Activated CD4-positive, alpha-beta T cell treated with anti-CD3 and anti-CD28 coated beads, Interleukin-10, Interleukin-2, amounts not matched to agents 100 ng/mL and 50 ng/mL, durations not matched to agents 16 hours and 8 hours (primary cell): ENCODE measurements at regions not wholly inside any gene's neighbourhood (a gene's known extent, or its start where the extent isn't known, plus 50 kb on each side); places are given as distances from the start of the nearest gene placed in this dataset.

Experiments used
- DNase-seq: peaks from one replicate; pipeline ENCODE4 v3.0.0-alpha.2; 2020

- no peak for DNase-seq
Observed at GRCh38 chr4:119696963-119697362, 68.4 kb upstream of the PDE5A start.

DNA sequence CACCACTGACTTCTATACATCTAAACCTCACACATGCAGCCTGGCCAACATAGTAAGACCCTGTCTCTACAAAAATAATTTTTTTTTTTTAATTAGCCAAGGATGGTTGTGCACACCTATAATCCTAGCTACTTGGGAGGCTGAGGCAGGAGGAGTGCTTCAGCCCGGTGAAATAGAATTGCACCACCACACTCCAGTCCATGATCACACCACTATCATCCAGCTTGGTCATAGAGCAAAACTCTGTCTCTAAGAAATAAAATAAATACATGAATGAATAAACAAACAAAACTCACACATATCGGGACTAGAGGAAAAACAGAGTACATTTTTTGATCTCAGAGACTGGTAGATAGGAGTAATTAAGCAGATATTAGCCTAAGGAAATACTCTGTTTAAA, 66.6 kb upstream of the PDE5A start:
- DNase-seq = no peak

DNA sequence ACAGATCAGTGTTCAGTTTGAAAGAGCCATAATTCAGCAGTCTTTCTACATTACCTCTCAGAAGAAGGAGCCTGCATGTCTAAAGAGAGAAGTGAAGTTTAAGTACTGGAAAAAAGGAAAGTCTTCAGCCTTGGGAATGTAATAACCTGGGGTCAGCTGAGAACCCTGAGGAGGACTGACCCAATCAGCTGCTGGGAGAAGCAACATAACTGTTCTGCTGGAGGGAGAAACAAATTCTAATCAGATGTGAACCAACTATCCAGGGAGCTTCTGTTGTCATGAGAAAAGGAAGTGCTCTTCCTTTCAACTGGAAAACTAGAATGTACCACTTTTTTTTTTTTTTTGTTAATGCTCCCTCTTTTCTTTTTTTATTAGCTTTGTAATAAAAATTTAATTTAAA, 64.5 kb upstream of the PDE5A start:
- no peak for DNase-seq

DNA sequence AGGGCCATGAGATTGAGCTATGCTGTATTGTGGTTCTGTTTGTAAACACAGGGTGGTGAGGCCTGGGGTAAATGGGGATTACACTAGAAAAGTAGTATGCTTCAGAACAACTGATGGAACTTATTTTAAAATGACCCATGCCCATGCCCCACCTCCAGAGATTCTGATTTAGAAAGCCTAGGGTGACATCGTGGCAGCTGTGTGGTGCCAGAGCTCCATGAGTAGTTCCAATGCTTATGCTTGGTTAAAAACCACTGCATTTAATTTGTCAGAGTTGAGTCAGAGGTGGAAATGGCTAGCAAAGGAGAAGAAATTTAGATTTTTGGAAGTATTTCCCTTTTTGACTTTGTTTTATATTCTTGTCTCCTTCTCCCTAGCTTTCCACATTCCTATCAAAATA, 63.4 kb upstream of the PDE5A start:
- DNase-seq = no peak

DNA sequence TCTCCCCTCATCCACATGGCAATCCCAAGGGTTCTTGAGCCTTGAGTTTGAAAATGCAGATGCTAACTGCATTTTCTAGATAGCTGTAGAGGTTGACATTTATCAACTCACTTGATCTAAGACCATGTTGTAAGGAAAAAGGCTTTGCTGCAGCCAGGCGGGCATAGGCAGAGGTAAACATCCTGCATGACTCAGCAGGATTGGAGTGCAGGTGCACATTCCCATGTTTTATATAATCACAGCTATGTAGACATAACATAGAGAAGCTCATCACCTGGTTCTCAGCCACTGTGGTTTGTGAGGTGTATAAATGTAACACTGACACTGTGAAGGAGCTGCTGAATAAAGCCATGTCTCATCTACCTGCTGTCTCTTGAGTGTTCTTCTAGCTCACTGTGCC, 62.3 kb upstream of the PDE5A start:
- no peak for DNase-seq

DNA sequence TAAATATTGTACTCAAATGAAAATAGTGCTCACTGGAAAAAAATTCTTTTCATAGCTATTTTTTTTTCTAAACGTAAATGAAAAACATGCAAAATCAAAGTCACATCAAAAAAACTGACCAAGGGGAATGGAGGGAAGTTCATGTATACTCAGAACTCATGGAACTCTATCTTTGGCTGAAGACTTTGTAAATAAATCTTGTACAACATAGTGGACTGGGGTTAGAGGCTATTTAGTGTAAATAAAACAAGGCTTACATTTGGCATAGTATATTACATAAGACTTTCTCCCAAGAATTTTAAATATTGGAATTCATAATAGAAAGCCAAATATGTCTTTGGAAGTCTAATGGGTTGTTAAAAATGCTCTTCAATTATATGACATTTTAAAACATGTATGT, 59.8 kb upstream of the PDE5A start:
- DNase-seq = no peak

GRCh38 chr4:119684463-119684862, 55.9 kb upstream of the PDE5A start:
- DNase-seq = no peak

DNA sequence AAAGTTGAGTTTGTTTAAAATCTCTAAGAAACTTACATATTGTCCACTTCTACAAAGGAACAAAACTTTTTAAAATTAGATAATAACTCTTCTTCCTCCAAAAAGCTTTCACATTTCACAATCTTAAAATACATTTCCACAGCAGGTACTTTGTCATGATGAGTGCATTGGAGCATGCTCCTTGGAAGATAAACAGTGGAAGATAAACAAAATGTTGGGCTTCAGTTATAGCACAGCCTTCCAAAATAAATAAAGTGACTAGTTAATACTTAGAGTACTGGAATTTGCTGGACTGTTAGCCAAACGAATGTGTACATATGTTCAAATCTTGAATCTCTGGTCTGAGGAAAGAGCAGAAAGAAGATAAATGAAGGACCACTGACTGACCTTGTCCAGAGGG, 54.9 kb upstream of the PDE5A start:
- DNase-seq = no peak

DNA sequence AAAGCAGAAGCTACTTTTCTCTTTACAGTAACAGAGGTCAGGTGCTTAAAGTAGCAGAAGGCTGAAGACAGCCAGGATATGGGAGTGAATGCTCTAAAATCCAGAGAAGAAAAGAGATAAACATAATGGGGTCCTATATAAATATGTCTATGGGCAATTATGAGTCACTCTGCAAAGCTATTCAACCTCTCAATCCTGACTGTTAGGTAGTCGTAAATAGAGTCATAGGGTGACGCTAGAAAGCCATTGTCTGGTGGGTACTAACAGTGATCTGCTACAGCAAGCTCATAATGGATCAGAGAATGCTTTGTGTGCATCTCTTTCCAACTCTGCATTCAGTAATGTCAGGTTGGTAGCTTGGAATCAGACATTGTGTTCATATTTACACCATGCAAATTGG, 53.5 kb upstream of the PDE5A start:
- DNase-seq = no peak

GRCh38 chr4:119679251-119679650, 50.6 kb upstream of the PDE5A start:
- no peak for DNase-seq

- DNase-seq = no peak
Observed at GRCh38 chr4:119678761-119679160, 50.2 kb upstream of the PDE5A start.
